GM12891 (cell line): ENCODE measurements at regions not wholly inside any gene's neighbourhood (a gene's known extent, or its start where the extent isn't known, plus 50 kb on each side); places are given as distances from the start of the nearest gene placed in this dataset.
A peak's percentile ranks its signal among the peaks of the same experiment; 100 is the strongest.

ENCODE experiments used
- DNase-seq: peaks from one replicate; pipeline ENCODE4 v3.0.0; 2011; ENCODE audit warnings: low spot score; ENCODE audit not compliant: insufficient read length
- FAIRE-seq: peaks from 2 replicates; lab custom pipeline; 2011; peaks lifted over from hg19 to GRCh38; lab: Jason Lieb, UNC
- PAX5 ChIP-seq: IDR thresholded peaks from 2 replicates; pipeline ENCODE4 v1.6.1; 2011; ENCODE audit warnings: low read length, moderate library complexity, mild to moderate bottlenecking; ENCODE audit not compliant: insufficient read depth, severe bottlenecking
- POLR2A ChIP-seq: IDR thresholded peaks from 2 replicates; pipeline ENCODE4 v1.6.1; 2011; ENCODE audit warnings: low read depth, low read length, control low read depth
- POLR2AphosphoS5 ChIP-seq: IDR thresholded peaks from 2 replicates; pipeline ENCODE4 v1.6.1; 2011; ENCODE audit warnings: low read depth, low read length, control low read depth
- POU2F2 ChIP-seq: IDR thresholded peaks from 2 replicates; pipeline ENCODE4 v1.6.1; 2011; ENCODE audit warnings: low read depth, mild to moderate bottlenecking, control low read depth, low read length, moderate library complexity
- SPI1 ChIP-seq: IDR thresholded peaks from 2 replicates; pipeline ENCODE4 v1.6.1; 2011; ENCODE audit warnings: low read depth, low read length, control low read depth
- TAF1 ChIP-seq: IDR thresholded peaks from 2 replicates; pipeline ENCODE4 v1.6.1; 2011; ENCODE audit warnings: low read depth, low read length, control low read depth

- TF ChIP-seq TAF1 = no peak
- no peak for TF ChIP-seq SPI1
- no peak for TF ChIP-seq POLR2AphosphoS5
- TF ChIP-seq POLR2A = no peak
- no peak for TF ChIP-seq PAX5
- TF ChIP-seq POU2F2 = no peak
- DNase-seq (no peak), FAIRE-seq (no peak)
Measured at GRCh38 chr6:148053796-148054195, 288.8 kb upstream of the SASH1 start.

GRCh38 chr6:148054219-148054618, 288.4 kb upstream of the SASH1 start:
- no peak for FAIRE-seq
- no peak for DNase-seq
- TF ChIP-seq POLR2A = no peak
- no peak for TF ChIP-seq SPI1
- no peak for TF ChIP-seq PAX5
- TF ChIP-seq POU2F2 = no peak
- no peak for TF ChIP-seq POLR2AphosphoS5
- TF ChIP-seq TAF1 = no peak

GRCh38 chr6:148055419-148055818, 287.2 kb upstream of the SASH1 start:
- no peak for DNase-seq
- TF ChIP-seq PAX5 = no peak
- no peak for TF ChIP-seq TAF1
- no peak for FAIRE-seq

- TF ChIP-seq TAF1 (no peak), PAX5 (no peak), POLR2A (no peak), SPI1 (no peak), POLR2AphosphoS5 (no peak), POU2F2 (no peak)
- DNase-seq = no peak
- no peak for FAIRE-seq
Measured at GRCh38 chr6:148059869-148060268, 282.8 kb upstream of the SASH1 start.

- no peak for TF ChIP-seq POLR2A
- TF ChIP-seq TAF1 = no peak
- no peak for TF ChIP-seq PAX5
- TF ChIP-seq POU2F2 = no peak
- TF ChIP-seq POLR2AphosphoS5 = no peak
- TF ChIP-seq SPI1 = no peak
- DNase-seq = no peak
Measured at GRCh38 chr6:148064406-148065134, 278.1 kb upstream of the SASH1 start.

GRCh38 chr6:148068437-148069061, 274.1 kb upstream of the SASH1 start:
- FAIRE-seq (no peak), DNase-seq (no peak)
- TF ChIP-seq PAX5 (no peak), SPI1 (no peak), POLR2AphosphoS5 (no peak), TAF1 (no peak), POLR2A (no peak), POU2F2 (no peak)

More at GRCh38 chr6:148064406-148065134, 278.1 kb upstream of the SASH1 start:
- no peak for FAIRE-seq

GRCh38 chr6:148069256-148069655, 273.4 kb upstream of the SASH1 start:
- no peak for DNase-seq
- TF ChIP-seq PAX5 (no peak), SPI1 (no peak), TAF1 (no peak), POU2F2 (no peak), POLR2A (no peak), POLR2AphosphoS5 (no peak)
- FAIRE-seq = no peak

- TF ChIP-seq SPI1 (no peak), POLR2A (no peak), PAX5 (no peak), POLR2AphosphoS5 (no peak), POU2F2 (no peak), TAF1 (no peak)
- FAIRE-seq = no peak
- DNase-seq = no peak
Measured at GRCh38 chr6:148074291-148074690, 268.3 kb upstream of the SASH1 start.

GRCh38 chr6:148074738-148075137, 267.9 kb upstream of the SASH1 start:
- no peak for TF ChIP-seq POLR2AphosphoS5
- TF ChIP-seq TAF1 = no peak
- peak; percentile 8; the same call in 1 of the 2 replicates for TF ChIP-seq SPI1
- no peak for TF ChIP-seq POLR2A
- DNase-seq = no peak
- FAIRE-seq = no peak

GRCh38 chr6:148075352-148075751, 267.3 kb upstream of the SASH1 start:
- FAIRE-seq (no peak), DNase-seq (no peak)
- no peak for TF ChIP-seq TAF1
- TF ChIP-seq SPI1 = no peak
- TF ChIP-seq POU2F2 = no peak
- no peak for TF ChIP-seq POLR2A
